ENCODE measurements at regions not wholly inside any gene's neighbourhood (a gene's known extent, or its start where the extent isn't known, plus 50 kb on each side); places are given as distances from the start of the nearest gene placed in this dataset.

GRCh38 chr2:12435430-12436222 lies 281.1 kb upstream of the TRIB2 start:
- DNase-seq: no peak
- no peaks in the 10 kb centered on the region for H3K79me2 ChIP-seq (ENCODE audit: low read depth)
- no peaks in the 10 kb centered on the region for H3K36me3 ChIP-seq (ENCODE audit: low read depth)

GRCh38 chr2:12436483-12436882 lies 280.3 kb upstream of the TRIB2 start:
- no peak for TF ChIP-seq CTCF (conservative IDR thresholded peaks at IDR 0.05)
- TF ChIP-seq EZH2 (IDR thresholded peaks at IDR 0.05; ENCODE audit: low read depth): no peak
- no TSS peak for BruUV-seq (replicated peaks)
- CTCF ChIA-PET: no interaction called here

More at GRCh38 chr2:12435430-12436222, 281.1 kb upstream of the TRIB2 start:
- no peaks in the 10 kb centered on the region for H3F3A ChIP-seq (ENCODE audit: insufficient read depth, low read depth)
- no peaks in the 10 kb centered on the region for H3K4me1 ChIP-seq (replicated peaks; ENCODE audit: insufficient read depth)
- H3K4me3 ChIP-seq: no peak overlapping the region
- 0 out of 2 replicates have a peak, but pooled peaks cover 1% of the 10 kb centered on the region for H3K9me3 ChIP-seq (ENCODE audit: insufficient read depth, low read depth)
- no peaks in the 10 kb centered on the region for H3K27me3 ChIP-seq (ENCODE audit: insufficient read depth, low read depth)
- no peak overlapping the region for H2AFZ ChIP-seq
- ChIA-PET POLR2A (ENCODE audit: unreplicated experiment) (no interaction called here), CTCF (no interaction called here)
- H3K27ac ChIP-seq: no peak overlapping the region
- H3K4me2 ChIP-seq: no peak overlapping the region
- no TSS peak for BruUV-seq (replicated peaks)
- H3K9me2 ChIP-seq (ENCODE audit: insufficient read depth): no peaks in the 10 kb centered on the region
- no peak for TF ChIP-seq CTCF (conservative IDR thresholded peaks at IDR 0.05)
- TF ChIP-seq EZH2 (IDR thresholded peaks at IDR 0.05; ENCODE audit: low read depth): no peak
- intact Hi-C loops (cut with micrococcal nuclease; ENCODE audit: unreplicated experiment): no loop called here
- no peaks in the 10 kb centered on the region for H4K20me1 ChIP-seq (ENCODE audit: insufficient read depth)

DNA sequence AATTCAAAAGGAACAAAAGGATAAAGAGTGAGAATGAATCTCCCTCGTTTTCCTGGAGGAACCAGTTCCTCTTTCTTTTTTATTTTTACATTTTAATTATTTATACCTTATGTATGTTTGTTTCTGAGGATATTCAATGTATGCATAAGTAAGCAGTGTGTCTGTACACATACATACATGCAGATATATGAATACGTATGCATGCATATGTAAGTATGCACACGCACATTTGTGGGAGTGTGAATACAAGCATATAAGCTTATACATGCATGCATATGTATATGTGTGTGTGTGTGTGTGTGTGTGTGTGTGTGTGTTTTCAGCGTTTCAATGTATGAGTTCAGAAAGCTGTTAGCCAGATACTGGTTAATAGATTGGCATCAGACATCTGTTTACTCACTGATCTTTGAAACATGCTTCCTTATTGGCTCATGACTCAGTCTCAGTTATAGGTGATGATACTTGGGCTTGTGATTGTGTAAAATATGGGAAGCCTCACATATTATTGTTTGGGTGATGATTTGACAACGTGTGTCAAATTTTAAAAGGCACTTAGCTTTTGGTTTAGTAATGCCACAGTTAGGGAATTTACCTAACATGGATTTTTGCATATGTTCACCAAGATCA lies 279.7 kb upstream of the TRIB2 start:
- intact Hi-C loops (cut with micrococcal nuclease; ENCODE audit: unreplicated experiment): no loop called here
- Histone ChIP-seq H2AFZ (no peak overlapping the region), H3K4me3 (no peak overlapping the region), H3K4me2 (no peak overlapping the region), H3F3A (ENCODE audit: insufficient read depth, low read depth) (no peaks in the 10 kb centered on the region), H4K20me1 (ENCODE audit: insufficient read depth) (no peaks in the 10 kb centered on the region), H3K36me3 (ENCODE audit: low read depth) (no peaks in the 10 kb centered on the region), H3K4me1 (replicated peaks; ENCODE audit: insufficient read depth) (no peaks in the 10 kb centered on the region), H3K9me3 (ENCODE audit: insufficient read depth, low read depth) (no peaks in the 10 kb centered on the region), H3K9me2 (ENCODE audit: insufficient read depth) (no peaks in the 10 kb centered on the region), H3K27ac (no peak overlapping the region), H3K79me2 (ENCODE audit: low read depth) (no peaks in the 10 kb centered on the region), H3K27me3 (ENCODE audit: insufficient read depth, low read depth) (no peaks in the 10 kb centered on the region)
- BruUV-seq (replicated peaks): no TSS peak
- ChIA-PET CTCF (no interaction called here), POLR2A (ENCODE audit: unreplicated experiment) (interaction anchor here (0.6 kb wide), 1 partner anchor 576 kb away, joined by 6 read pairs; no protein-coding TSS in a partner anchor)
- no peak for TF ChIP-seq EZH2 (IDR thresholded peaks at IDR 0.05; ENCODE audit: low read depth)
- TF ChIP-seq CTCF (conservative IDR thresholded peaks at IDR 0.05): no peak
- DNase-seq: no peak

More at GRCh38 chr2:12436483-12436882, 280.3 kb upstream of the TRIB2 start:
- Histone ChIP-seq H3K4me2 (no peak overlapping the region), H3F3A (ENCODE audit: insufficient read depth, low read depth) (no peaks in the 10 kb centered on the region), H3K27me3 (ENCODE audit: insufficient read depth, low read depth) (no peaks in the 10 kb centered on the region), H2AFZ (no peak overlapping the region), H3K27ac (no peak overlapping the region), H3K79me2 (ENCODE audit: low read depth) (no peaks in the 10 kb centered on the region), H3K4me1 (replicated peaks; ENCODE audit: insufficient read depth) (no peaks in the 10 kb centered on the region), H3K36me3 (ENCODE audit: low read depth) (no peaks in the 10 kb centered on the region), H3K9me2 (ENCODE audit: insufficient read depth) (no peaks in the 10 kb centered on the region), H4K20me1 (ENCODE audit: insufficient read depth) (no peaks in the 10 kb centered on the region), H3K9me3 (ENCODE audit: insufficient read depth, low read depth) (no peaks in the 10 kb centered on the region), H3K4me3 (no peak overlapping the region)
- POLR2A ChIA-PET (ENCODE audit: unreplicated experiment): no interaction called here
- intact Hi-C loops (cut with micrococcal nuclease; ENCODE audit: unreplicated experiment): no loop called here
- no peak for DNase-seq
